Suppressor macrophage (primary cell): ENCODE measurements at regions not wholly inside any gene's neighbourhood (a gene's known extent, or its start where the extent isn't known, plus 50 kb on each side); places are given as distances from the start of the nearest gene placed in this dataset.
"Not testable (repeated sequence)": the region's sequence is repeated elsewhere in the genome, so short reads cannot be mapped to it uniquely, and the experiment has no call there.

Experiments used
- DNase-seq, 4 experiments: peaks; one replicate each; pipeline ENCODE4 v3.0.0-alpha.2; 2020 to 2022

GRCh38 chr21:25531538-25532250 is 75.6 kb downstream of the MRPL39 start:
- not testable (repeated sequence) for DNase-seq

- DNase-seq: no peak
These were observed 78.8 kb downstream of the MRPL39 start for GRCh38 chr21:25528515-25528914.

- peak in 1 of 4 experiments; percentile 6 for DNase-seq
These were observed 88.8 kb downstream of the MRPL39 start for GRCh38 chr21:25518491-25518911.

- DNase-seq: no peak
These were observed 91.5 kb downstream of the MRPL39 start for GRCh38 chr21:25515484-25516405.

GRCh38 chr21:25513810-25514209 is 93.5 kb downstream of the MRPL39 start:
- no peak for DNase-seq

- peak in 3 of 4 experiments; percentile 39 to 68 (median 47) for DNase-seq
These were observed 94.9 kb downstream of the MRPL39 start for GRCh38 chr21:25512095-25513081.

- peak in 1 of 4 experiments; percentile 14 for DNase-seq
These were observed 97.4 kb downstream of the MRPL39 start for GRCh38 chr21:25509862-25510261.

GRCh38 chr21:25508364-25508763 is 98.9 kb downstream of the MRPL39 start:
- no peak for DNase-seq

- DNase-seq: no peak
These were observed 99.8 kb downstream of the MRPL39 start for GRCh38 chr21:25507522-25507921.

- DNase-seq: no peak
These were observed 100.4 kb downstream of the MRPL39 start for GRCh38 chr21:25506887-25507286.

- DNase-seq: peak in 2 of 4 experiments; percentile 38 to 56
These were observed 101.0 kb downstream of the MRPL39 start for GRCh38 chr21:25506261-25506660.

- DNase-seq: no peak
These were observed 103.3 kb downstream of the MRPL39 start for GRCh38 chr21:25503981-25504380.

GRCh38 chr21:25501996-25502665 is 105.2 kb downstream of the MRPL39 start:
- peak; percentile 79 to 94 (median 88) for DNase-seq

- DNase-seq: no peak
These were observed 105.8 kb downstream of the MRPL39 start for GRCh38 chr21:25501462-25501861.

- no peak for DNase-seq
These were observed 106.7 kb downstream of the MRPL39 start for GRCh38 chr21:25500598-25500997.

- DNase-seq: no peak
These were observed 110.3 kb downstream of the MRPL39 start for GRCh38 chr21:25496825-25497482.

- DNase-seq: no peak
These were observed 112.5 kb downstream of the MRPL39 start for GRCh38 chr21:25494804-25495203.

- no peak for DNase-seq
These were observed 113.6 kb downstream of the MRPL39 start for GRCh38 chr21:25493722-25494121.

GRCh38 chr21:25491267-25491666 is 116.0 kb downstream of the MRPL39 start:
- no peak for DNase-seq

GRCh38 chr21:25490742-25491141 is 116.5 kb downstream of the MRPL39 start:
- DNase-seq: no peak

GRCh38 chr21:25489673-25490072 is 117.6 kb downstream of the MRPL39 start:
- DNase-seq: no peak
